ENCODE measurements at regions not wholly inside any gene's neighbourhood (a gene's known extent, or its start where the extent isn't known, plus 50 kb on each side); places are given as distances from the start of the nearest gene placed in this dataset.

DNA sequence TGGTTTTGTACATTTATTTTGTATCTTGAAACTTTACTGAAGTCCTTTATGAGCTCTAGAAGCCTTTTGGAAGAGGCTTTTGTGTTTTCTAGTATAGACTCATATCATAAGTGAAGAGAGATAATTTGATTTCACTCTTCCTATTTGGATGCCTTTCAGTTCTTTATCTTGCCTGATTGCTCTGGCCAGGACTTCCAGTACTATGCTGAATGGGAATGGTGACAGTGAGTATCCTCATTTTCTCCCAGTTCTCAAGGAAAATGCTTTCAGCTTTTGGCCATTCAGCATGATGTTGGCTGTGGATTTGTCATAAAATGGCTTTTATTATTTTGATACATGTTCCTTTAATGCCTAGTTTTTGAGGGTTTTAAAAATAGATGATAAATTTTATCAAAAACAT, 1061.3 kb downstream of the STPG2 start:
- TF ChIP-seq REST (IDR thresholded peaks at IDR 0.05; ENCODE audit: low read depth): no peak
- TF ChIP-seq CREB1 (IDR thresholded peaks at IDR 0.05; ENCODE audit: low read depth): no peak
- TF ChIP-seq MAX (IDR thresholded peaks at IDR 0.05): no peak
- no peak for TF ChIP-seq EP300 (IDR thresholded peaks at IDR 0.05; ENCODE audit: borderline replicate concordance)
- no peak for TF ChIP-seq TAF1 (IDR thresholded peaks at IDR 0.05; ENCODE audit: low read depth)

Data from Ishikawa (cell line).